ENCODE measurements at regions not wholly inside any gene's neighbourhood (a gene's known extent, or its start where the extent isn't known, plus 50 kb on each side); places are given as distances from the start of the nearest gene placed in this dataset.
A peak's percentile ranks its signal among the peaks of the same experiment; 100 is the strongest.

DNA sequence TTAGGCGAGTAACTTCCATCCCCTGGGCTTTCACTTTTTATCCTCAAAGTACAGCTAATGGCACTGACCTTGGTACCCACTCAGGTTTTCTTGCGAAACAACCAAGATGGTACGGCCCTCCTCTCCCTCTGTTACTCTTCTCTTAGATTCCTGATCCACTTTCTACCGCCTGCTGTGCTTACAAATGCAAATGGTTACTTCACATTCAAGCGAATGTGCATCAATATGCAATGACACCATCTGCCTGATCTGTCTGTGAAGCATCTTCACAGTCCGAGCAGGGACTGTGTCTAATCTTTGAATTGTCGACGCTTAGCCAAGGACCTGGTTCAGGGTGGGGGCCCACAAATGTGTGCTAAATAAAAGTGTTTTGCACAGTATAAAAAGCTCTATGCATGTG is 112.2 kb downstream of the TRIB2 start:
- no peak for DNase-seq (ENCODE audit: low spot score)

DNA sequence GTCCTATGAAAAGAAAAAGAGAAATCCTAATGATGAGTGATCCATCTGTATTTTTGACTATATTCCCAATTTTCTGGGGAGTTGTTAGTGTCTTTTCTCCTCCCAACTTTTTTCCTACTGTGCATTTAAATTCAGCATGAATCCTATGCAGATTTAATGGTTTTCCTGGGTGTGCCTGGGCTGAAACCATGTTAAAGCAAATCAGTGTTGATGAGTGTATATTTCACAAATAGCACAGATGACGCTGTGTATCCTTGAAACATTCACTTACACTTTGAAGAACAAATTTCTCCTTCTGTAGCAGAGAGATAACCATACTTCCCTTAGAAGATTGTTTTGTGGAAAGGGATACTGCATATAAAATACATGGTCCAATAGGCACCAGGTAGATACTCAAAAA is 114.3 kb downstream of the TRIB2 start:
- DNase-seq (ENCODE audit: low spot score): no peak

DNA sequence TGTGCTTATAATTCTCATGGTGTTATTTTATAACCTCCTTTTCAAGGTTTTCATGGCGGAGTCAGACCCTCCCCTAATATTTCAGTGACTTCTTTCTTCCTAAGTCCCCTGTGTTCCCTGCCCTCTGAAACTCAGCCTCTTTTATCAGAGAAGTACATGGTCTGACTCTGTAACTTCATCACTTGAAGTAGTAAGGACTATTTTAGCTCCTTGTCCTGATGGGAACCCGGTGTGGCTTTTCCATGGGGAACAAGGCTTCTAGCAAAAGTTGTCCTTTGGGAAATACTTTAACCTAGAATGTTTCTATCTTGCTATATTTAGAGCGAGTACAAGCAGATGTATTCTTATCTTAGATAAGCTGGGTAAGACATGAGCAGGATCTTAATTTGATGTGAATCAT is 117.5 kb downstream of the TRIB2 start:
- no peak for DNase-seq (ENCODE audit: low spot score)

DNA sequence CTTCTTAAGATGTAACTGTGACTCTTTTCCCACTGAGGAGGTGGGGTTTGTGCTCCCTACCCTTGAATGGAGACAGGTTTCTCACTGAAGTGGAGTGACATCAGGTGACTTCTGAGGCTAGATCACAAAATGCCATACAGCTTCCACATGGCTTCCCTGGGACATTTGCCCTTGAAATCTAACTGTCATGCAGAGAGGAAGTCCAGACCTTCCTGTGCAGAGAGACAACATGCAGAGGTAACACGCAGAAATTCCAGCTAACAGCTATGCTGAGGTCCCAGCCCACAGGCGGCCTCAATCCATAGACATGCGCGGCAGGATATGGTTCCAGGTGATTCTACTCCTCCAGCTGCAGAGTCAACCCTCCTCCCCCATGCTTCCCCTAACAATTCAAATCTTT is 119.0 kb downstream of the TRIB2 start:
- no peak for DNase-seq (ENCODE audit: low spot score)

DNA sequence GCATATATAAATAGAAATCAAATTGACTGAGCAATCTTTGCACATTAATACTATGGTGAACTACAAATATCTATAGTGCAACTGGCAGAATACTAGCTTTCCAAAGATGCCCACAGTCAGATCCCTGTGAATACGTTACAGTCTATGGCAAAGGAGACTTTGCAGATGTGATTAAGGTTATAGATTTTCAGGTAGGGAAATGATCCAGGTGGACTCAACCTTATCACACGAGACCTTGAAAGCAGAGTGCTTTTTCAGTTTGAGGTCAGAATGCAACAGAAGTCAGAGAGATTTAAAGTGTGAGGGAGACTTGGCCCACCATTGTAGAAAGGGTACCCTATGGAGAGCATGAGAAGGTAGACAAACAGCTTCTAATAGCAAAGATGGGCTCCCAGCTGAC is 122.6 kb downstream of the TRIB2 start:
- no peak for DNase-seq (ENCODE audit: low spot score)

DNA sequence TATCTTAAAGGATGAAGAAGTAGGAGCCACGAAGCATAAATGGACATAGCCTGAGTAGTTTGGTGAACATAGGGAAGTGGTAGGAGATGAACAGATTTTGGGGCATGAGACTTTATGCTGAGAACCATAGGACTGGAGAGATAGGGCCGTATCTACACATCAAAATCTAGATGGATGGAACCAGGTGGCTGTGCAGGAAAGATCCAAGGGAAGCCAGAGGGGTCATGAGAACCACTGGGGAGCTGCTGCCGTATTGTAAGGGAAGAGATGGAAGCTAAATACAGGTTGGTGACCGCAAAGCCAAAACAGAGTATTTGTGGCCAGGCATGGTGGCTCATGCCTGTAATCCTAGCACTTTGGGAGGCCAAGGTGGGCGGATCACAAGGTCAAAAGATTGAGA is 124.3 kb downstream of the TRIB2 start:
- no peak for DNase-seq (ENCODE audit: low spot score)

DNA sequence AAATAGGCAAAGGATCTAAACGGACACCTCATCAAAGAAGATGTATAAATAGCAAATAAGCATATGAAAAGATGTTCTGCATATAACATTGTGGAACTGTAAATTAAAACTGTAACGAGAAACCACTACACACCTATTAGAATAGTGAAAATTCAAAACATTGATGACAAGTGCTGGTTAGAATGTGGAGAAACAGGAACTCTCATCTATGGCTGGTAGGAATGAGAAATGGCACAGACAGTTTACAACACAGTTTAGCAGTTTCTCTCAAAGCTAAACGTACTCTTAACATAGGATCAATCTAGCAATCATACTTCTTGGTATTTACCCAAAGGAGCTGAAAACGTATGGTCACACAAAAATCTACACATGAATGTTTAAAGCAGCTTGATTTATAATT is 126.2 kb downstream of the TRIB2 start:
- no peak for DNase-seq (ENCODE audit: low spot score)

DNA sequence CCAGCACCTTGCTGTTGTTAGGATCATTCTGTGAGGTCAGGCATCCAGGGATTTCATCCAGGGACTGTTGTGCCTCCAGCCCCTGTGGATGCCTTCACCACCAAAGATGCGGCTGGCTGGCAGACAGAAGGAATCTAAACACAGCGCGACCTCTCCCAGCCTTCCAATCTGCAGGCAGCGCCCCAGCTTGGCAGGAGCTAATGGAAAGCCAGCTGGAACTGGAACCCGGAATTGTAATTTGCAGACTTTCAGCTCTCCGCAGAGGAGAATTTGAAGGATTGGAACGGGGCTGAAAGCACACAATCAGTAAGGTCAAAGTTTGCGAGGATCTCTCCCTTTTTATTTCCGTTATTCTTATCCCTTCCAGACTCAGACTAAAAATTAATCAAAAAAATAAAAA is 127.8 kb downstream of the TRIB2 start:
- DNase-seq (ENCODE audit: low spot score): peak; percentile 1

DNA sequence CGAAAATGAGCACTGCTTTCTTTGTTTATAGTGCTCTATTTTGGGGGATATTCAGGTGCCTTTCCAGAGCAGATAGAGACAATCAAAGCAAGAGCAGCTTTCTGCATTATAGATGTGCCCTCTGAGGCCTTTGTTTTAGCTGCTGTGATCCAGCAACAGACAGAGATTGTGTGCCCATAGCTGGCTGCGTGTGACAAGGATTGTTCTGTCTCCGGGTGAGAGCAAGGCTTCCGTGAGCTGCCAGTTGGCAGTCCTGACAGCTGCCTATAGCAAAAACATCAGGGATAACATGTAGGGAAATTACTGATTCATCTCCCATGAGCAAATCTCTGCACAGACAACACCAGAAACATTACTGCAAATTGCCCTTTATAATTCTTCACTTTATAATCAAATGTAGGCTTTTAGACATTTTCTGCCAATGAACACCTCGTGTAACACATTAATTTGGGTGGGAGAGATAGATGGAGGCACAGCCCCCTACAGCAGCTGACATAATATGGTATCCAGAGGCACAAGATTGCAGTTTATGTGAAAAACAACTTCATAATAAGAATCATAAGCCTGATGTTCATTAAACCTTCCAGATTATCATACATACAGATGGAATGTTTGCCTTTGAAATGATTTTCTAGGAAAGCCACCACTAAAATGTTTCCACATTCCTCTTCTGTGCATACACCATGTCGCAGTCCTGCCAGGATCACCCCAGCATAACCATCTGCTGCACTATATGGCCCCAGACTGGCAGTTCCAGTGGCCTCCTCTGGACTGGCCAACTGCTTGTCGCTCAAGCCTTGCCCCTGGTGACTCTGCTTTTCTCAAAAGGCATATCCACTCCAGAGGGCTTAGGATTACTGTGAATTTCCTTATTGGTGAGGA is 131.2 kb downstream of the TRIB2 start:
- DNase-seq (ENCODE audit: low spot score): no peak

DNA sequence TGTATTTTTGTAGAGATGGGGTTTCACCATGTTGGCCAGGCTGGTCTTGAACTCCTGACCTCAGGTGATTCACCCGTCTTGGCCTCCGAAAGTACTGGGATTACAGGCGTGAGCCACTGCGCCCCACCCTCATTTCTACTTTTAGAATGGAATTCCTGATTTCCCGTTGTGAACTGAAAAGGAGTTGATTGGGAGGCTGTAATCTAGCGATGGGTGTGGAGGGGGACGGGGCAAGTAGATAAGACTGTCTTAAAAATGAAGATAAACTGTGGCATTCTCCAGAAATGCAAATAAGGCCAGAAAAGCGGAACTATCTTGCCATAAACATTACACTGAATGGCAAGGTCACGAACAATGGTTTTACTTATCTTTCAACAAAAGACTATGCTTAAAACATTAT is 135.4 kb downstream of the TRIB2 start:
- no peak for DNase-seq (ENCODE audit: low spot score)

DNA sequence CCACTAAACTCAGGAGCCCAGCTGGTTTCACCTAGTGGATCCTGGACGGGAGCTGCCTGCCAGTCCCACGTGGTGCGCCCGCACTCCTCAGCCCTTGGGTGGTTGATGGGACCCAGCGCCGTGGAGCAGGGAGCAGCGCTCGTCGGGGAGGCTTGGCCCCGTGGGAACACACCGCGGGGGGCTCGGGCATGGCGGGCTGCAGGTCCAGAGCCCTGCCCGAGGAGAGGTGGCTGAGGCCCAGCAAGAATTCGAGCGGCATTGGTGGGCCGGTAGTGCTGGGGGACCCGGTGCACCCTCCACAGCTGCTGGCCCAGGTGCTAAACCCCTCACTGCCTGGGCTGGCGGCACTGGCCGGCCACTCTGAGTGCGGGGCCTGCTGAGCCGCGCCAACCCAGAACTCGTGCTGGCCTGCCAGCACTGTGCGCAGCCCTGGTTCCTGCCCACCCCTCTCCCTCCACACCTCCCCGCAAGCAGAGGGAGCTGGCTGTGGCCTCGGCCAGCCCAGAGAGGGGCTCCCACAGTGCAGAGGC is 137.3 kb downstream of the TRIB2 start:
- DNase-seq (ENCODE audit: low spot score): no peak

DNA sequence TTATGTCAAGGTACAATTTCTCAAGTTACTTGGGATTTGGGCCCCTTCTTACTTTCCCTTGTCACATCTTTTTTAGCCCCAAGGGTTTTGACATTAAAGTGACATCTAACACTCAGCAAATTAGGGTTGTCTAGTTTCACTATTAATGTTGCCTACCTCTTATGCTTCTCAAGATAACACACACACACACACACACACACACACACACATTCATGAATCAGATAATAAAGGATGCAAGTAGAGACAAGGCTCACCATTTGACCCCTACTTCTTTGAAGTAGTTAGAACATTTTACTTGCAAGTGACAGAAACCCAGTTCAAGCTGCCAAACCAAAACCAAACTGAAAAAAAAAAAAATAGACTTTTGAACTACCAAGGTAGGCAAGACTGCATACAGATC is 138.8 kb downstream of the TRIB2 start:
- no peak for DNase-seq (ENCODE audit: low spot score)

DNA sequence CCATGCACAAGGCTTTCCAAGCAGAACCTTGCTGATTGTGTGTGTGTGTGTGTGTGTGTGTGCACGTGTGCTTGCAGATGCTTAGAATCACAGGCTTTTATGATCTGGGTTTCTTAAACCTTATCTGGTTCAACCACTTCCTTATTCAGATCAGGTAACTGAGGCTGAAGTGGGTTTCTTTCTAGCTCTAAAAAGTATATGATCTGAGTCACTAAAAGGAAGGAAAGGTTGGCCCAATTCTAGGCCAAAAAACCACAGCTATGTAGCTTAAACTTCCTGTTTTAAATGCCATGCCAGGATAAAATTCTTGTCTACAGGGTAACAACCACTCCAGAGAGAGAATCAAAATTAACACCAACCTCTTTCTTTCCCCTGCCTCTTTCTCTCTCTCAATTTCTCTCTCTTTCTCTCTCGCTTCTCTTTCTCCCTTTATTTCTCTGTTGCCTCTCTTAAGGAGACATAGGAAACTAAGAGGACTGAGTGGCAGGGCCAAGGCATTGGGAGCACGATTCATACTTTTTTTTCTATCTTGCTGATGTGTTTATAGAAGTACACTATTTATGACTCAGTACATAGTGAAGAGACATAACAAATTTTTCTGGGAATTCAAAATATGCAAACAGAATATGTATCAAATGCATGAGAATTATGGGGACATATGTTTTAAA is 140.3 kb downstream of the TRIB2 start:
- DNase-seq (ENCODE audit: low spot score): no peak

DNA sequence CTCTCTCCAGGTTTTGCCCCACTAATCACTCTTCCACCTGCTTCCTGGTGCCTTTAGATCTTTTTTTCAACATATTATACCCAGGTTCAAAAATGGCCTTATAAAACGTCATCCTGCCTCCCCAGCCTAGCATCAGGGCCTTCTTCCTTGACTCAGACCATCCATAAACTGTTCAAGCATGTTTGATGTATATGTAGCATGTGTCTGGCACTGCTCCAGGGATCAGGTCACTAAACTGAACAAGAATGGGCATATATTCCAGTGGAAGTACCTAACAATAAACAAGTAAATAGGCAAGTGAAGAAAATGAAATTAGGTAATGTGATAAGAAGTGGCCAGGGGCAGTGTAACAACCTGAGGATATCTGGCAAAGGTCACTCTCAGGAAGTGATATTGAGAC is 141.2 kb downstream of the TRIB2 start:
- DNase-seq (ENCODE audit: low spot score): no peak

DNA sequence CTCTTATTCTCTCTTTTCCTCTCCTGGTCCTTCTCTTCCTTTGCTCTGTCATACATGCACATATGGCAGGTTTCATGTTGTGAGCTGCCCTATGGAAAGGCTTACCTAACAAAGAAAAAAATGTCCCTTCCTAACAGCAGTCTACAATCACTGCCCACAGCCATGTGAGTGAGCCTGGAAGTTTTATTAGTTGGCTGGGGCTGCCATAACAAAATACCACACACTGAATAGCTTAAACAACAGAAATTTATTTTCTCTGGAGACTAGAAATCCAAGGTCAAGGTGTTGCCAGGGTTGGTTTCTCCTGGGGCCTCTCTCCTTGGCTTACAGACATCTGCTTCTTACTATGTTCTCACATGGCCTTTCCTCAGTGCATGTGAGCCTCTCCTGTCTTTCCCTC is 142.1 kb downstream of the TRIB2 start:
- DNase-seq (ENCODE audit: low spot score): no peak

DNA sequence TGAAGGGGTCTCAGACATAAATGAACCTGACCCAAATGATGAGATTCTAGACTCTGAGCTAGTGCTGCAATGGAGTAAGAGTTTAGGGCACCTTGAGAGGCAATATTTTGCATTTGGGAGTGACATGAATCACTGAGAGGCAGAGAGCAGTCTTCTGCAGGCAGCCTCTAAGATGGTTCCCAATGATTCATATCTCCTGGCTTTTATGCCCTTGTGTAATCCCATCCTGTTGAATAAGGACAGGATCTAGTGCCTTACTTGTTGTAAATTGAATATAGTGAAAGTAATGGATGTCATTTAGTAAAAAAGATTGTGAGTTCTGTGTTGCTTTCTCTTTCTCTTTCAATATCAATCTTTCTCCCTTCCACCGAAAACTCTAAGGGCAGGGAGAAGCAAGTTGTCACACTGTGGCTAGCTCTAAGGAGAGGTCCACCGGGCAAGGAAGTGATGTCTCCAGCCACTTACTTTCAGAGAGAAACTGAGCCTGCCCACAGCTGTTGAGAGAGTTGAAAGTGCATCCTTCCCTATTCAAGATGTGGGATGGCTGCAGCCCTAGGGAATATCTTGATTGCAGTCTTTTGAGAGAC is 144.7 kb downstream of the TRIB2 start:
- no peak for DNase-seq (ENCODE audit: low spot score)

DNA sequence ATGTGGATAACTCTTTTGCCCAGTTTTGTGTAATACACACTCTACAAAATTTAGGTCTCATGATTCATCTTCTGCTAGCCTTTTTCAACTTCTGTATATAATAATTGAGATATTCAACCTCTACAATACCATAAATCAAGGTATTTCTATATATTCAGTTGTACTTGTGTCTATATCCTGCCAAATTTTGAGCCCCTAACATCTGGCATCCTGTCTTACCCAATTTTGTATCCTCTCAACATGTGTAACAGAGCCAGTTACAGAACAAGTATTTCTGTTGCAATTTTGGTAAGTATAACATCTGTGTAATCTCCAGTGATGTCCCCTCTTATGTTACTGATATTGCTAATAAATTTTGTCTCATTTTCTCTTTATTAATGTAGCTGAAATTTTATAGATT is 145.8 kb downstream of the TRIB2 start:
- no peak for DNase-seq (ENCODE audit: low spot score)

DNA sequence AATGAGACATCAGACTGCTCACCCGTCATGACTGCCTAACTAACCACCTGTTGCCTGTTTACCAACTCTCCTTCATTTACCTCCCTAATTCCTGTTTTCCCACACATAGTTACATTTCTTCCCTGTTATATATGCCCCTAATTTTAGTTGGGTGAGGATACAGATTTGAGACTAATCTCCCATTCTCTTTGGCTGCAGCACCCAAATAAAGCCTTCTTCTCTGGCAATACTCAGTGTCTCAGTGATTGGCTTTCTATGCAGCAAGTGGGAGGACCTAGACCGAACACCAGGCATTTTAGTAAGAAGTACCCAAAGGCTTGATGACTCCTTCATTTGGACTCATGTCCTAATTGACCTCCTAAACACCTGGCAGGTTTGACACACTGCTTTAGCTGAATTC is 147.2 kb downstream of the TRIB2 start:
- no peak for DNase-seq (ENCODE audit: low spot score)

DNA sequence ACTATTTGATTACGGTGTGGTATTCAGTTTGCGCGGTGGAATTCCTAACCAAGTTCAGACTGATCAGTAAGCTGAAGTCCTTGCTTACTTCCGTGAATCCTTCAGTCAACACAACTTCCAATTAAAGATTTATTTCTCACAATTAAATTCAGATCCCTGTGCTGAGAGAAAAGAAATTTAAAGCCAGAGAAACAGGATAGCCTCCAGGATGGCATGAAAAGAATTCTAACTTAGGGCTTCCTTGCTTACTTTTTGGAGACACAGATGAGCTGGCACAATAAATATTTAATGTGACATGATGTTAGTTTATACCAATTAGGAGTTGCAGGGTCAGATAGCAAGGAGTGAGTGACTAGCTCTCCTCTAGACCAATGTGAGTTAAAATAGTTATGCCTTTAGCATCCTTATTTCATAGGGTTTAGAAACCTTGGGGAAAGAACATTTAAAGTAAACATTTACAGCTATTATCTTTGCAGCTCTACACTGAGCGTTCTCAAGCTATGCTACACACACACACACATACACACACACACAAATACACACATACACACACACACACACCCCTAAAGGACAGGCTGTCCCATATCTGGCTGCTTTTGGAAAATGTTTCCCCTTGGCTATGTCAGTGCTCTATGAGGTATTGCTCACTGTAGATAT is 151.0 kb downstream of the TRIB2 start:
- DNase-seq (ENCODE audit: low spot score): no peak

DNA sequence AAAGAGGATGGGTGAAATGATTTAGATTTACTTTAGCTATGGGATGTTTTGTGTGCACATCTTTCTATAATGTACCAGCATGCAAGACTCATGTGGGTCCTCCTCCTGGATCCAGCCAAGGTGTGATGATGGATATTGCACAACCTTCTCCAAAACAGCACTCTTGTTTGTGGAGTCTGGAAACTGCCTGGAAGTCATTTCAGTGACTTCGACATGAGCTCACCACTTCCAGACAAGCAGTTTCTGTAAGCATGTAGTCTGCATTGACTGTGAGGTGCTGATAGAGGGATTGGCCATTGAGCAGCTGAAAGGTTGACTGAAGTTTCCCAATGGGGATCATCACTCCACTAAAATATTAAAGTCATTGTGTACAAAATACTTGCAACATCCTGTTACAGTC is 154.0 kb downstream of the TRIB2 start:
- DNase-seq (ENCODE audit: low spot score): no peak

DNA sequence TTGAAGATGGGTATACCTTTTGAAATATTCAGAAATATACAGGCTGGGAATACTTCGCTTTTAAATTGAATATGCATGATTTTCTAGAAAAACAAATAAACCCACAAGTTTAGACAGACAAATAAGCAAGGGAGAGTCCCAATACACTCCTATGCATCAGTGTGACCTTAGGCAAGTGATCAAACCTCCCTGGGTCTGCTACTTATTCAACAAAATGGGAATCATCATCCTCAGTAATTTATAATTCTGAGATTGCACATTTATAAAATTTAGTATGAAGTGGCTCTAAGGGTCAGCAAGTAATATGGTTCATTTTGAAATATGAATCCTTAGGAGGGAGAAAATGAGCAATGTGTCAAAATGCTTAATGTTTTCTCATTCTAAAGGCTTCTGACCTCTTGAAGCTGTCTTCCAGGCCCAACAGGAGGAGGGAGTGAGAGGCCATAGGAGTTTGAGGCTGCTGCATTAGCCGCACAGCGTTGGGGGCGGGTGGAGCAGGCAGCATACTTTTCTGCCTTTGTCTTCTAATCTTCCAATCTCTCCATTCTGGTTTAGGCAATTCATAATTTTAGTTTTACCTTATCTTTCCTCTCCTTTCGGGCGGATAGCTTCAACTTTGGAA is 155.1 kb downstream of the TRIB2 start:
- no peak for DNase-seq (ENCODE audit: low spot score)

DNA sequence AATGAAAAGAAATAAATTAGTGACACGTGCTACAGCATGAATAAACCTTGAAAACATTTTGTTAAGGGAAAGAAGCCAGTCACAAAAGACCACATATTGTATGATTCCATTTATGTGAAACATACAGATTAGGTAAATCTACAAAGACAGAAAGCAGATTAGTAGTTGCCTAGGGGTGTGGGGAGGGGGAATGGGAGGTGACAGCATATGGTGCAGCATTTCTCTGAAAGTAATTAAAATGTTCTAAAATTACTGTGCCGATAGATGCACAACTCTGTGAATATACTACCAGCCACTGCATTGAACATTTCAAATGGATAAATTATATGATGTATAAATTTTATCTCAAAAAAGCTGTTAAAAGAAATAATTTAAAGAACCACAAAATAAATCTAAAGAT is 161.0 kb downstream of the TRIB2 start:
- no peak for DNase-seq (ENCODE audit: low spot score)

All from cerebellar cortex (tissue), 1 donor.